ENCODE measurements at regions not wholly inside any gene's neighbourhood (a gene's known extent, or its start where the extent isn't known, plus 50 kb on each side); places are given as distances from the start of the nearest gene placed in this dataset.

DNA sequence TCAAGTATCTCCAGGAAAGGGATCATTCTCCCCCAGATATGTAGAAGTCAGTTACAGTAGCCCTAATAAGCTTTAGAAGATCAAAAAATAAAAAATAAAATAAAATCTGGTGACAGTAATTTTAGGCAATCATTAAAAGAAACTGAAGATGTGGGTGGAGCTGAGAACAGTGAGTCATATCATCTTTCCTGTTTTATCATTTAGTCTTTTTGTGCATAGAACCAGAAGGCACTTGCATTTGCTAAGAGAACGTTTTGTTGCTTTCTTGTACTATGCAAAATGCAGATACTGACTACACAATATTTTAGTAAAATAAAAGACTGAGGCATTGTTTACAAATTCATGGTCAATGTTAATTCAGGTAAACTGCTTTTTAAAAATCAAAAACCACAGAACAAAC lies 497.4 kb upstream of the EPHA7 start:
- no peak overlapping the region for H3K4me3 ChIP-seq
- no peak overlapping the region for H3K27ac ChIP-seq
- H3K9me3 ChIP-seq: peaks cover 0 to 4% (median 0%) of the 10 kb centered on the region in 4 donors
- intact Hi-C loops (cut with DNase I; ENCODE audit: low total_unique reads): no loop called here
- H3K4me1 ChIP-seq: peaks cover 0 to 6% (median 0%) of the 10 kb centered on the region in 4 donors
- H3K36me3 ChIP-seq: no peaks in the 10 kb centered on the region
- H3K27me3 ChIP-seq: no peaks in the 10 kb centered on the region
- DNase-seq: no peak
- TF ChIP-seq POLR2AphosphoS5 (IDR thresholded peaks at IDR 0.05) (no peak), CTCF (IDR thresholded peaks at IDR 0.05) (no peak), POLR2A (IDR thresholded peaks at IDR 0.05) (no peak), EP300 (IDR thresholded peaks at IDR 0.05) (no peak)
- 18 to 51% (median 42%) methylated on average over 1 of the region's 1 CpG for WGBS, 5 donors

- TF ChIP-seq POLR2AphosphoS5 (IDR thresholded peaks at IDR 0.05) (no peak), EP300 (IDR thresholded peaks at IDR 0.05) (no peak), POLR2A (IDR thresholded peaks at IDR 0.05) (no peak), CTCF (IDR thresholded peaks at IDR 0.05) (no peak)
- Histone ChIP-seq H3K36me3 (no peaks in the 10 kb centered on the region), H3K27me3 (no peaks in the 10 kb centered on the region), H3K4me1 (peaks cover 0 to 6% (median 0%) of the 10 kb centered on the region in 4 donors), H3K4me3 (no peak overlapping the region), H3K9me3 (peaks cover 0 to 4% (median 0%) of the 10 kb centered on the region in 4 donors), H3K27ac (no peak overlapping the region)
- intact Hi-C loops (cut with DNase I; ENCODE audit: low total_unique reads): no loop called here
- DNase-seq: peak in 1 of 2 donors; percentile 5
These were observed 496.6 kb upstream of the EPHA7 start for GRCh38 chr6:93915961-93916360.

GRCh38 chr6:93902517-93902916 lies 483.2 kb upstream of the EPHA7 start:
- peak overlapping the region in 1 of 5 donors; percentile 18 for H3K27ac ChIP-seq
- DNase-seq: peak in 1 of 2 donors; percentile 36
- WGBS, 5 donors: 51 to 72% (median 58%) methylated on average over 5 of the region's 5 CpGs
- no peak for TF ChIP-seq POLR2AphosphoS5 (IDR thresholded peaks at IDR 0.05)
- no peak for TF ChIP-seq POLR2A (IDR thresholded peaks at IDR 0.05)
- no peak for TF ChIP-seq EP300 (IDR thresholded peaks at IDR 0.05)
- no peak for TF ChIP-seq CTCF (IDR thresholded peaks at IDR 0.05)
- no peaks in the 10 kb centered on the region for H3K36me3 ChIP-seq
- H3K9me3 ChIP-seq: no peaks in the 10 kb centered on the region
- intact Hi-C loops (cut with DNase I; ENCODE audit: low total_unique reads): no loop called here
- H3K4me1 ChIP-seq: no peaks in the 10 kb centered on the region
- H3K4me3 ChIP-seq: no peak overlapping the region
- no peaks in the 10 kb centered on the region for H3K27me3 ChIP-seq

DNA sequence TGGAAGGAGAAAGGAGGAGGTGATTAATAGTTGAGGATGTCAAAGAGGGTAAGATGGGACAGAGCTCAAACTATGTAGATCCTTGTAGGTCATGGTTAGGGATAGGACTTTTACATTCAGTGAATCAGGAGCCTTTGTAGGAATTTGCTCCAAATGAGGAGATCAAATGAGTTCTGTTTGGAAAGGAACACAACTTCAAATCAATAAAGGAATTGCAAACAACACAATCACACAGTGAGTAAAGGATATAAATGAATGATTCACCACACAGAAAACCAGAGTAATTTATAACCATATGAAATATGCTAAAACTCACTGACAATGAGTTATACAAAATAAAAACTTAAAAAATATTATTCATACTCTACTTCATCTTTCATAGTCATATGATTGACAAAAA lies 480.8 kb upstream of the EPHA7 start:
- H3K9me3 ChIP-seq: no peaks in the 10 kb centered on the region
- no peak overlapping the region for H3K4me3 ChIP-seq
- no peaks in the 10 kb centered on the region for H3K36me3 ChIP-seq
- TF ChIP-seq POLR2A (IDR thresholded peaks at IDR 0.05): no peak
- TF ChIP-seq EP300 (IDR thresholded peaks at IDR 0.05): no peak
- no peak for TF ChIP-seq CTCF (IDR thresholded peaks at IDR 0.05)
- TF ChIP-seq POLR2AphosphoS5 (IDR thresholded peaks at IDR 0.05): no peak
- DNase-seq: no peak
- intact Hi-C loops (cut with DNase I; ENCODE audit: low total_unique reads): no loop called here
- H3K27ac ChIP-seq: no peak overlapping the region
- H3K4me1 ChIP-seq: no peaks in the 10 kb centered on the region
- H3K27me3 ChIP-seq: no peaks in the 10 kb centered on the region
